ENCODE measurements at regions not wholly inside any gene's neighbourhood (a gene's known extent, or its start where the extent isn't known, plus 50 kb on each side); places are given as distances from the start of the nearest gene placed in this dataset.

DNA sequence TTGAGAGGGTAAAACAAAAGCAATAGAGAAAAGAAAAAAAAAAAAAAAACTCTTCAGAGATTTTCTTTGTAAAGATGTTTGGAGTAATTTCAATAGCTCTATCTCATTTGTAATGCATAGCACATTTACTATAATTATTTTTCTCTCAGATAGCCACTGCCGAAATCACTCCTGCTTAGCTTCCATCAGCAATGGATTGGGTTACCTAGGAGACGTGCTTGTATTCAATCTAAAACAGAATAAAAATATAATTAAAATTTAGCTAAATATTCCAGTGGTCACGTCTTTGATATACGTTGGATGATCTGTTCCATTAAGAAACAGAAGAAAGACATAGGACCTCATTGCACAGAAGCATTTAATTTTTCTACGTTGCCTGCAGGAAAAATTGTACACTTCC, 1435.7 kb upstream of the DDX18 start (continued):
- TF ChIP-seq, protein P1, sequence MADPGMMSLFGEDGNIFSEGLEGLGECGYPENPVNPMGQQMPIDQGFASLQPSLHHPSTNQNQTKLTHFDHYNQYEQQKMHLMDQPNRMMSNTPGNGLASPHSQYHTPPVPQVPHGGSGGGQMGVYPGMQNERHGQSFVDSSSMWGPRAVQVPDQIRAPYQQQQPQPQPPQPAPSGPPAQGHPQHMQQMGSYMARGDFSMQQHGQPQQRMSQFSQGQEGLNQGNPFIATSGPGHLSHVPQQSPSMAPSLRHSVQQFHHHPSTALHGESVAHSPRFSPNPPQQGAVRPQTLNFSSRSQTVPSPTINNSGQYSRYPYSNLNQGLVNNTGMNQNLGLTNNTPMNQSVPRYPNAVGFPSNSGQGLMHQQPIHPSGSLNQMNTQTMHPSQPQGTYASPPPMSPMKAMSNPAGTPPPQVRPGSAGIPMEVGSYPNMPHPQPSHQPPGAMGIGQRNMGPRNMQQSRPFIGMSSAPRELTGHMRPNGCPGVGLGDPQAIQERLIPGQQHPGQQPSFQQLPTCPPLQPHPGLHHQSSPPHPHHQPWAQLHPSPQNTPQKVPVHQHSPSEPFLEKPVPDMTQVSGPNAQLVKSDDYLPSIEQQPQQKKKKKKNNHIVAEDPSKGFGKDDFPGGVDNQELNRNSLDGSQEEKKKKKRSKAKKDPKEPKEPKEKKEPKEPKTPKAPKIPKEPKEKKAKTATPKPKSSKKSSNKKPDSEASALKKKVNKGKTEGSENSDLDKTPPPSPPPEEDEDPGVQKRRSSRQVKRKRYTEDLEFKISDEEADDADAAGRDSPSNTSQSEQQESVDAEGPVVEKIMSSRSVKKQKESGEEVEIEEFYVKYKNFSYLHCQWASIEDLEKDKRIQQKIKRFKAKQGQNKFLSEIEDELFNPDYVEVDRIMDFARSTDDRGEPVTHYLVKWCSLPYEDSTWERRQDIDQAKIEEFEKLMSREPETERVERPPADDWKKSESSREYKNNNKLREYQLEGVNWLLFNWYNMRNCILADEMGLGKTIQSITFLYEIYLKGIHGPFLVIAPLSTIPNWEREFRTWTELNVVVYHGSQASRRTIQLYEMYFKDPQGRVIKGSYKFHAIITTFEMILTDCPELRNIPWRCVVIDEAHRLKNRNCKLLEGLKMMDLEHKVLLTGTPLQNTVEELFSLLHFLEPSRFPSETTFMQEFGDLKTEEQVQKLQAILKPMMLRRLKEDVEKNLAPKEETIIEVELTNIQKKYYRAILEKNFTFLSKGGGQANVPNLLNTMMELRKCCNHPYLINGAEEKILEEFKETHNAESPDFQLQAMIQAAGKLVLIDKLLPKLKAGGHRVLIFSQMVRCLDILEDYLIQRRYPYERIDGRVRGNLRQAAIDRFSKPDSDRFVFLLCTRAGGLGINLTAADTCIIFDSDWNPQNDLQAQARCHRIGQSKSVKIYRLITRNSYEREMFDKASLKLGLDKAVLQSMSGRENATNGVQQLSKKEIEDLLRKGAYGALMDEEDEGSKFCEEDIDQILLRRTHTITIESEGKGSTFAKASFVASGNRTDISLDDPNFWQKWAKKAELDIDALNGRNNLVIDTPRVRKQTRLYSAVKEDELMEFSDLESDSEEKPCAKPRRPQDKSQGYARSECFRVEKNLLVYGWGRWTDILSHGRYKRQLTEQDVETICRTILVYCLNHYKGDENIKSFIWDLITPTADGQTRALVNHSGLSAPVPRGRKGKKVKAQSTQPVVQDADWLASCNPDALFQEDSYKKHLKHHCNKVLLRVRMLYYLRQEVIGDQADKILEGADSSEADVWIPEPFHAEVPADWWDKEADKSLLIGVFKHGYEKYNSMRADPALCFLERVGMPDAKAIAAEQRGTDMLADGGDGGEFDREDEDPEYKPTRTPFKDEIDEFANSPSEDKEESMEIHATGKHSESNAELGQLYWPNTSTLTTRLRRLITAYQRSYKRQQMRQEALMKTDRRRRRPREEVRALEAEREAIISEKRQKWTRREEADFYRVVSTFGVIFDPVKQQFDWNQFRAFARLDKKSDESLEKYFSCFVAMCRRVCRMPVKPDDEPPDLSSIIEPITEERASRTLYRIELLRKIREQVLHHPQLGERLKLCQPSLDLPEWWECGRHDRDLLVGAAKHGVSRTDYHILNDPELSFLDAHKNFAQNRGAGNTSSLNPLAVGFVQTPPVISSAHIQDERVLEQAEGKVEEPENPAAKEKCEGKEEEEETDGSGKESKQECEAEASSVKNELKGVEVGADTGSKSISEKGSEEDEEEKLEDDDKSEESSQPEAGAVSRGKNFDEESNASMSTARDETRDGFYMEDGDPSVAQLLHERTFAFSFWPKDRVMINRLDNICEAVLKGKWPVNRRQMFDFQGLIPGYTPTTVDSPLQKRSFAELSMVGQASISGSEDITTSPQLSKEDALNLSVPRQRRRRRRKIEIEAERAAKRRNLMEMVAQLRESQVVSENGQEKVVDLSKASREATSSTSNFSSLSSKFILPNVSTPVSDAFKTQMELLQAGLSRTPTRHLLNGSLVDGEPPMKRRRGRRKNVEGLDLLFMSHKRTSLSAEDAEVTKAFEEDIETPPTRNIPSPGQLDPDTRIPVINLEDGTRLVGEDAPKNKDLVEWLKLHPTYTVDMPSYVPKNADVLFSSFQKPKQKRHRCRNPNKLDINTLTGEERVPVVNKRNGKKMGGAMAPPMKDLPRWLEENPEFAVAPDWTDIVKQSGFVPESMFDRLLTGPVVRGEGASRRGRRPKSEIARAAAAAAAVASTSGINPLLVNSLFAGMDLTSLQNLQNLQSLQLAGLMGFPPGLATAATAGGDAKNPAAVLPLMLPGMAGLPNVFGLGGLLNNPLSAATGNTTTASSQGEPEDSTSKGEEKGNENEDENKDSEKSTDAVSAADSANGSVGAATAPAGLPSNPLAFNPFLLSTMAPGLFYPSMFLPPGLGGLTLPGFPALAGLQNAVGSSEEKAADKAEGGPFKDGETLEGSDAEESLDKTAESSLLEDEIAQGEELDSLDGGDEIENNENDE (IDR thresholded peaks at IDR 0.05; ENCODE audit: insufficient replicate concordance, low read length): no peak
- TF ChIP-seq YY1 (IDR thresholded peaks at IDR 0.05; ENCODE audit: low read depth, low read length) (no peak), HDAC2 (IDR thresholded peaks at IDR 0.05; ENCODE audit: borderline replicate concordance in 1 of 2, low read depth in 2 of 2, low read length in 2 of 2) (no peak), BCL11A (IDR thresholded peaks at IDR 0.05; ENCODE audit: low read depth in 2 of 2, low read length in 2 of 2) (no peak), EZH2 (IDR thresholded peaks at IDR 0.05; ENCODE audit: low read depth, low read length, severe bottlenecking) (no peak), GTF2F1 (IDR thresholded peaks at IDR 0.05; ENCODE audit: borderline replicate concordance, low read depth, low read length) (no peak), CBX5 (IDR thresholded peaks at IDR 0.05; ENCODE audit: low read depth, low read length) (no peak), EP300 (IDR thresholded peaks at IDR 0.05; ENCODE audit: borderline replicate concordance in 1 of 2, low read depth in 2 of 2, low read length in 2 of 2) (no peak), FOSL1 (IDR thresholded peaks at IDR 0.05; ENCODE audit: insufficient read depth, low read depth, low read length) (no peak), MAX (IDR thresholded peaks at IDR 0.05) (no peak)

All from H1 (cell line).